ENCODE measurements at regions not wholly inside any gene's neighbourhood (a gene's known extent, or its start where the extent isn't known, plus 50 kb on each side); places are given as distances from the start of the nearest gene placed in this dataset.

- no peak overlapping the region for H3K27ac ChIP-seq
- H3K4me1 ChIP-seq: no peaks in the 10 kb centered on the region
- no peak for DNase-seq (ENCODE audit: low spot score in 2 of 2)
- H3K4me3 ChIP-seq: no peak overlapping the region
- H3K36me3 ChIP-seq: no peaks in the 10 kb centered on the region
- H3K9me3 ChIP-seq: no peaks in the 10 kb centered on the region
- no peak for TF ChIP-seq CTCF (IDR thresholded peaks at IDR 0.05)
- WGBS, 2 donors: 34% methylated on average over 4 of the region's 4 CpGs; no CpG with 5 or more reads in 1 of the 2 donors
- H3K27me3 ChIP-seq: no peaks in the 10 kb centered on the region
Measured at GRCh38 chrX:95218976-95219375, 1465.7 kb upstream of the DIAPH2 start.

- no peak for DNase-seq (ENCODE audit: low spot score in 2 of 2)
Measured at GRCh38 chrX:95248386-95248785, 1436.3 kb upstream of the DIAPH2 start.

GRCh38 chrX:95290455-95290854 lies 1394.2 kb upstream of the DIAPH2 start:
- Histone ChIP-seq H3K4me3 (no peak overlapping the region), H3K27ac (no peak overlapping the region), H3K4me1 (no peaks in the 10 kb centered on the region), H3K36me3 (no peaks in the 10 kb centered on the region), H3K27me3 (no peaks in the 10 kb centered on the region), H3K9me3 (no peaks in the 10 kb centered on the region)
- DNase-seq (ENCODE audit: low spot score in 2 of 2): no peak
- TF ChIP-seq CTCF (IDR thresholded peaks at IDR 0.05): no peak
- TF ChIP-seq EP300 (IDR thresholded peaks at IDR 0.05): no peak
- TF ChIP-seq POLR2A (IDR thresholded peaks at IDR 0.05): no peak
- 55 to 75% methylated on average over 3 of the region's 3 CpGs for WGBS, 2 donors

More at GRCh38 chrX:95248386-95248785, 1436.3 kb upstream of the DIAPH2 start:
- H3K36me3 ChIP-seq: no peaks in the 10 kb centered on the region
- H3K4me3 ChIP-seq: no peak overlapping the region
- TF ChIP-seq EP300 (IDR thresholded peaks at IDR 0.05): no peak
- TF ChIP-seq CTCF (IDR thresholded peaks at IDR 0.05): no peak
- no peak for TF ChIP-seq POLR2A (IDR thresholded peaks at IDR 0.05)
- no peak overlapping the region for H3K27ac ChIP-seq
- no peaks in the 10 kb centered on the region for H3K27me3 ChIP-seq
- no peaks in the 10 kb centered on the region for H3K4me1 ChIP-seq
- no peaks in the 10 kb centered on the region for H3K9me3 ChIP-seq
- 86 to 98% methylated on average over 2 of the region's 2 CpGs for WGBS, 2 donors

GRCh38 chrX:95291561-95291960 lies 1393.1 kb upstream of the DIAPH2 start:
- Histone ChIP-seq H3K27me3 (no peaks in the 10 kb centered on the region), H3K36me3 (no peaks in the 10 kb centered on the region), H3K9me3 (no peaks in the 10 kb centered on the region), H3K4me3 (no peak overlapping the region), H3K27ac (no peak overlapping the region), H3K4me1 (no peaks in the 10 kb centered on the region)
- DNase-seq (ENCODE audit: low spot score in 2 of 2): no peak
- TF ChIP-seq EP300 (IDR thresholded peaks at IDR 0.05) (no peak), CTCF (IDR thresholded peaks at IDR 0.05) (no peak), POLR2A (IDR thresholded peaks at IDR 0.05) (no peak)

- no peak overlapping the region for H3K27ac ChIP-seq
- 47 to 60% methylated on average over 3 to 4 of the region's 4 CpGs for WGBS, 2 donors
Measured at GRCh38 chrX:95318882-95319281, 1365.8 kb upstream of the DIAPH2 start.

More at GRCh38 chrX:95318882-95319281, 1365.8 kb upstream of the DIAPH2 start:
- no peaks in the 10 kb centered on the region for H3K36me3 ChIP-seq
- TF ChIP-seq CTCF (IDR thresholded peaks at IDR 0.05) (no peak), EP300 (IDR thresholded peaks at IDR 0.05) (no peak), POLR2A (IDR thresholded peaks at IDR 0.05) (no peak)
- no peaks in the 10 kb centered on the region for H3K9me3 ChIP-seq
- H3K4me1 ChIP-seq: no peaks in the 10 kb centered on the region
- DNase-seq (ENCODE audit: low spot score in 2 of 2): no peak
- H3K27me3 ChIP-seq: peaks cover 0 to 6% of the 10 kb centered on the region in 2 donors
- no peak overlapping the region for H3K4me3 ChIP-seq
